ENCODE measurements at regions not wholly inside any gene's neighbourhood (a gene's known extent, or its start where the extent isn't known, plus 50 kb on each side); places are given as distances from the start of the nearest gene placed in this dataset.

DNA sequence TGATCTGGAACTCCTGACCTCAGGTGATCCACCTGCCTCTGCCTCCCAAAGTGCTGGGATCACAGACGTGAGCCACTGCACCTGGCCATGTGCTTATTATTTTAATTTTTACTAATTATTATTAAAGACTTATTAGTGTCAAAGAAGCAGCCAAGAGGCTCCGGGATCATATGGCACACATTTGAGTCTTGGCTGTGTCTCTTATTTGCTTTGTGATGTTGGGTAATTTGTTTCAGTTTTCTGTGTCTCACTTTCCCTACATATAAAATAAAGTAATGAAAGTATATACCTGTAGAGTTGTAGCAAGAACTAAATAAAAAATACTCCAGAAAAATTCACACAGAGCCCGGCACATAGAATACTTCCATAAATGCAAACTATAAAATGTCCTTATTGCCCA is 238.0 kb upstream of the TBL1XR1 start:
- TF ChIP-seq, protein P1, sequence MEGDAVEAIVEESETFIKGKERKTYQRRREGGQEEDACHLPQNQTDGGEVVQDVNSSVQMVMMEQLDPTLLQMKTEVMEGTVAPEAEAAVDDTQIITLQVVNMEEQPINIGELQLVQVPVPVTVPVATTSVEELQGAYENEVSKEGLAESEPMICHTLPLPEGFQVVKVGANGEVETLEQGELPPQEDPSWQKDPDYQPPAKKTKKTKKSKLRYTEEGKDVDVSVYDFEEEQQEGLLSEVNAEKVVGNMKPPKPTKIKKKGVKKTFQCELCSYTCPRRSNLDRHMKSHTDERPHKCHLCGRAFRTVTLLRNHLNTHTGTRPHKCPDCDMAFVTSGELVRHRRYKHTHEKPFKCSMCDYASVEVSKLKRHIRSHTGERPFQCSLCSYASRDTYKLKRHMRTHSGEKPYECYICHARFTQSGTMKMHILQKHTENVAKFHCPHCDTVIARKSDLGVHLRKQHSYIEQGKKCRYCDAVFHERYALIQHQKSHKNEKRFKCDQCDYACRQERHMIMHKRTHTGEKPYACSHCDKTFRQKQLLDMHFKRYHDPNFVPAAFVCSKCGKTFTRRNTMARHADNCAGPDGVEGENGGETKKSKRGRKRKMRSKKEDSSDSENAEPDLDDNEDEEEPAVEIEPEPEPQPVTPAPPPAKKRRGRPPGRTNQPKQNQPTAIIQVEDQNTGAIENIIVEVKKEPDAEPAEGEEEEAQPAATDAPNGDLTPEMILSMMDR (conservative IDR thresholded peaks at IDR 0.05): no peak
- no peak for TF ChIP-seq ZFX (IDR thresholded peaks at IDR 0.05)

Data from C4-2B (cell line).